Upper lobe of left lung (tissue), 6 donors: ENCODE measurements at regions not wholly inside any gene's neighbourhood (a gene's known extent, or its start where the extent isn't known, plus 50 kb on each side); places are given as distances from the start of the nearest gene placed in this dataset.

Experiments used
- ATAC-seq, 2 donors: fragments of 200-7000 bp; cut with Tn5 transposase; one replicate each; pipeline ENCODE4 v1.9.1; 2022; ENCODE audit warnings: mild to moderate bottlenecking in 2 of 2, moderate library complexity in 2 of 2; ENCODE audit not compliant: low FRiP score in 2 of 2
- DNase-seq, 2 donors: peaks; one replicate each; pipeline ENCODE4 v3.0.0-alpha.2; 2019 to 2020
- H3K27ac ChIP-seq, 4 donors: fragments of 200-600 bp; sonication (generic); one replicate each; pipeline ENCODE4 v1.5.1; 2016 to 2019
- H3K27me3 ChIP-seq, 4 donors: fragments of 200-600 bp; sonication (generic); one replicate each; pipeline ENCODE4 v1.5.1; 2017 to 2019
- H3K36me3 ChIP-seq, 4 donors: fragments of 200-600 bp; sonication (generic); one replicate each; pipeline ENCODE4 v1.5.1; 2016 to 2019
- H3K4me1 ChIP-seq, 4 donors: fragments of 200-600 bp; sonication (generic); one replicate each; pipeline ENCODE4 v1.5.1; 2018 to 2019
- H3K4me3 ChIP-seq, 4 donors: fragments of 200-600 bp; sonication (generic); one replicate each; pipeline ENCODE4 v1.5.1; 2017 to 2019; ENCODE audit warnings: mild to moderate bottlenecking in 2 of 4, moderate library complexity in 1 of 4
- H3K9me3 ChIP-seq, 4 donors: fragments of 200-600 bp; sonication (generic); one replicate each; pipeline ENCODE4 v1.5.1; 2018 to 2019
- CTCF ChIP-seq, 6 experiments: fragments of 450-650 bp in 4 of 6; fragments of 200-600 bp in 2 of 6; sonication (generic) in 2 of 6; IDR thresholded peaks; one replicate each; pipeline ENCODE4 v1.5.1; 2016 to 2019; ENCODE audit warnings: antibody characterized with exemption in 6 of 6
- EP300 ChIP-seq, 4 donors: sonication (generic); formaldehyde crosslinking; IDR thresholded peaks; one replicate each; pipeline ENCODE4 v1.5.1; 2017; ENCODE audit warnings: antibody characterized with exemption in 4 of 4, control low read depth in 2 of 4
- POLR2A ChIP-seq, 4 donors: fragments of 450-650 bp; IDR thresholded peaks; one replicate each; pipeline ENCODE4 v1.5.1; 2016 to 2017; ENCODE audit warnings: antibody characterized with exemption in 4 of 4, mild to moderate bottlenecking in 2 of 4
- POLR2AphosphoS5 ChIP-seq, 2 donors: sonication (generic); formaldehyde crosslinking; IDR thresholded peaks; one replicate each; pipeline ENCODE4 v1.5.1; 2017; ENCODE audit warnings: antibody characterized with exemption in 2 of 2
- WGBS, 2 donors: methylation state at CpG; one replicate each; pipeline ENCODE4 v1.1.5; 2017 to 2018; 5-methylcytosine and 5-hydroxymethylcytosine counted together
- donor health status: DM: no; HTN: no; CAD: no; lungs with moderate emphysema.
- donor health status: DM: no; HTN: yes; CAD: no; lungs with severe emphysema.

GRCh38 chr1:234931404-234931973 is 197.1 kb downstream of the TOMM20 start:
- Histone ChIP-seq H3K27me3 (no peaks in the 10 kb centered on the region), H3K36me3 (no peaks in the 10 kb centered on the region), H3K27ac (no peak overlapping the region), H3K9me3 (no peaks in the 10 kb centered on the region), H3K4me1 (peaks cover 14 to 28% (median 21%) of the 10 kb centered on the region in 4 donors), H3K4me3 (no peak overlapping the region)
- no peak for ATAC-seq
- WGBS, 2 donors, result 95 to 100% methylated on average over 3 to 4 of the region's 4 CpGs
- DNase-seq, result no peak
- TF ChIP-seq POLR2AphosphoS5 (IDR thresholded peaks at IDR 0.05) (no peak), POLR2A (IDR thresholded peaks at IDR 0.05) (no peak), CTCF (IDR thresholded peaks at IDR 0.05) (no peak), EP300 (IDR thresholded peaks at IDR 0.05) (no peak)

- TF ChIP-seq CTCF (IDR thresholded peaks at IDR 0.05) (no peak), POLR2A (IDR thresholded peaks at IDR 0.05) (no peak), EP300 (IDR thresholded peaks at IDR 0.05) (no peak), POLR2AphosphoS5 (IDR thresholded peaks at IDR 0.05) (no peak)
- WGBS, 2 donors, result 79 to 86% methylated on average over 3 of the region's 3 CpGs
- Histone ChIP-seq H3K4me1 (peaks cover 27 to 41% (median 35%) of the 10 kb centered on the region in 4 donors), H3K27me3 (no peaks in the 10 kb centered on the region), H3K4me3 (no peak overlapping the region), H3K27ac (no peak overlapping the region), H3K9me3 (no peaks in the 10 kb centered on the region), H3K36me3 (no peaks in the 10 kb centered on the region)
- ATAC-seq, result no peak
- DNase-seq, result no peak
These were observed 199.3 kb downstream of the TOMM20 start for GRCh38 chr1:234929369-234929768.

- Histone ChIP-seq H3K27ac (no peak overlapping the region), H3K4me3 (no peak overlapping the region), H3K27me3 (no peaks in the 10 kb centered on the region), H3K36me3 (no peaks in the 10 kb centered on the region), H3K4me1 (peaks cover 27 to 46% (median 32%) of the 10 kb centered on the region in 4 donors), H3K9me3 (no peaks in the 10 kb centered on the region)
- no peak for ATAC-seq
- peak in 1 of 2 donors; percentile 13 for DNase-seq
- TF ChIP-seq EP300 (IDR thresholded peaks at IDR 0.05), result no peak
- no peak for TF ChIP-seq CTCF (IDR thresholded peaks at IDR 0.05)
- no peak for TF ChIP-seq POLR2A (IDR thresholded peaks at IDR 0.05)
- no peak for TF ChIP-seq POLR2AphosphoS5 (IDR thresholded peaks at IDR 0.05)
- WGBS, 2 donors, result 88 to 96% methylated on average over 5 of the region's 5 CpGs
These were observed 200.0 kb downstream of the TOMM20 start for GRCh38 chr1:234928642-234929041.

GRCh38 chr1:234927971-234928640 is 200.5 kb downstream of the TOMM20 start:
- DNase-seq (no peak), ATAC-seq (no peak)
- Histone ChIP-seq H3K9me3 (no peaks in the 10 kb centered on the region), H3K4me1 (peaks cover 24 to 40% (median 27%) of the 10 kb centered on the region in 4 donors), H3K27ac (no peak overlapping the region), H3K27me3 (no peaks in the 10 kb centered on the region), H3K4me3 (no peak overlapping the region), H3K36me3 (no peaks in the 10 kb centered on the region)
- WGBS, 2 donors, result 80 to 87% methylated on average over 10 of the region's 10 CpGs
- TF ChIP-seq POLR2AphosphoS5 (IDR thresholded peaks at IDR 0.05) (no peak), CTCF (IDR thresholded peaks at IDR 0.05) (no peak), EP300 (IDR thresholded peaks at IDR 0.05) (no peak), POLR2A (IDR thresholded peaks at IDR 0.05) (no peak)
